Osteocyte (in vitro differentiated cells): ENCODE measurements at regions not wholly inside any gene's neighbourhood (a gene's known extent, or its start where the extent isn't known, plus 50 kb on each side); places are given as distances from the start of the nearest gene placed in this dataset.

Experiments
- DNase-seq: peaks from one replicate; pipeline ENCODE4 v3.0.0; 2021; ENCODE audit warnings: mixed read lengths; ENCODE audit not compliant: unreplicated experiment; ENCODE audit errors: extremely low spot score
- H3K27ac Mint-ChIP-seq: one replicate; pipeline ENCODE4 v1.8.0; 2021; ENCODE audit warnings: mild to moderate bottlenecking, mixed read lengths; ENCODE audit not compliant: unreplicated experiment
- H3K27me3 Mint-ChIP-seq: one replicate; pipeline ENCODE4 v1.8.0; 2021; ENCODE audit warnings: mixed read lengths; ENCODE audit not compliant: unreplicated experiment
- H3K36me3 Mint-ChIP-seq: one replicate; pipeline ENCODE4 v1.8.0; 2021; ENCODE audit warnings: mixed read lengths; ENCODE audit not compliant: unreplicated experiment
- H3K4me1 Mint-ChIP-seq: one replicate; pipeline ENCODE4 v1.8.0; 2021; ENCODE audit warnings: mixed read lengths; ENCODE audit not compliant: unreplicated experiment
- H3K4me3 Mint-ChIP-seq: one replicate; pipeline ENCODE4 v1.8.0; 2021; ENCODE audit warnings: mild to moderate bottlenecking, moderate library complexity, mixed read lengths; ENCODE audit not compliant: unreplicated experiment
- H3K9me3 Mint-ChIP-seq: one replicate; pipeline ENCODE4 v1.8.0; 2021; ENCODE audit warnings: mixed read lengths; ENCODE audit not compliant: unreplicated experiment
- CTCF ChIP-seq: fragments of 200-600 bp; sonication (generic); IDR thresholded peaks from 2 replicates; pipeline ENCODE4 v1.5.0; 2021; ENCODE audit warnings: antibody characterized with exemption, mild to moderate bottlenecking, moderate library complexity

- Mint-ChIP-seq H3K4me3 (no peak overlapping the region), H3K36me3 (no peaks in the 10 kb centered on the region), H3K4me1 (no peaks in the 10 kb centered on the region), H3K27ac (no peak overlapping the region), H3K27me3 (no peaks in the 10 kb centered on the region), H3K9me3 (peaks cover 51% of the 10 kb centered on the region)
- TF ChIP-seq CTCF: no peak
- DNase-seq: no peak
Observed at GRCh38 chr10:128297709-128298378, 171.6 kb upstream of the MKI67 start.

GRCh38 chr10:128298587-128298986 lies 172.4 kb upstream of the MKI67 start:
- no peak overlapping the region for H3K27ac Mint-ChIP-seq
- no peak for DNase-seq
- no peak overlapping the region for H3K4me3 Mint-ChIP-seq
- H3K4me1 Mint-ChIP-seq: no peaks in the 10 kb centered on the region
- no peaks in the 10 kb centered on the region for H3K27me3 Mint-ChIP-seq
- H3K9me3 Mint-ChIP-seq: peaks cover 50% of the 10 kb centered on the region
- no peaks in the 10 kb centered on the region for H3K36me3 Mint-ChIP-seq
- no peak for TF ChIP-seq CTCF

- no peak overlapping the region for H3K4me3 Mint-ChIP-seq
- no peak overlapping the region for H3K27ac Mint-ChIP-seq
- H3K9me3 Mint-ChIP-seq: peaks cover 58% of the 10 kb centered on the region
- DNase-seq: no peak
- no peaks in the 10 kb centered on the region for H3K36me3 Mint-ChIP-seq
- TF ChIP-seq CTCF: no peak
- no peaks in the 10 kb centered on the region for H3K4me1 Mint-ChIP-seq
- no peaks in the 10 kb centered on the region for H3K27me3 Mint-ChIP-seq
Observed at GRCh38 chr10:128300290-128300824, 174.1 kb upstream of the MKI67 start.

- no peak for TF ChIP-seq CTCF
- H3K4me1 Mint-ChIP-seq: no peaks in the 10 kb centered on the region
- H3K9me3 Mint-ChIP-seq: peaks cover 58% of the 10 kb centered on the region
- H3K36me3 Mint-ChIP-seq: no peaks in the 10 kb centered on the region
- H3K27ac Mint-ChIP-seq: no peak overlapping the region
- no peak for DNase-seq
- no peak overlapping the region for H3K4me3 Mint-ChIP-seq
- no peaks in the 10 kb centered on the region for H3K27me3 Mint-ChIP-seq
Observed at GRCh38 chr10:128301051-128301450, 174.8 kb upstream of the MKI67 start.

GRCh38 chr10:128302808-128303207 lies 176.6 kb upstream of the MKI67 start:
- no peaks in the 10 kb centered on the region for H3K27me3 Mint-ChIP-seq
- no peak for TF ChIP-seq CTCF
- no peak for DNase-seq
- peaks cover 49% of the 10 kb centered on the region for H3K9me3 Mint-ChIP-seq
- H3K36me3 Mint-ChIP-seq: no peaks in the 10 kb centered on the region
- no peak overlapping the region for H3K27ac Mint-ChIP-seq
- H3K4me1 Mint-ChIP-seq: no peaks in the 10 kb centered on the region
- H3K4me3 Mint-ChIP-seq: no peak overlapping the region
